Breast epithelium (tissue), 4 donors: ENCODE measurements at regions not wholly inside any gene's neighbourhood (a gene's known extent, or its start where the extent isn't known, plus 50 kb on each side); places are given as distances from the start of the nearest gene placed in this dataset.
A peak's percentile ranks its signal among the peaks of the same experiment; 100 is the strongest.

Experiments
- DNase-seq, 2 donors: peaks; one replicate each; pipeline ENCODE4 v3.0.0-alpha.2; 2019; ENCODE audit warnings: low spot score in 2 of 2
- H3K27ac ChIP-seq, 2 donors: fragments of 200-600 bp; sonication (generic) in 1 of 2; one replicate each; pipeline ENCODE4 v1.5.1; 2016 to 2019; ENCODE audit warnings: mild to moderate bottlenecking in 1 of 2
- H3K27me3 ChIP-seq, 2 donors: fragments of 200-600 bp; sonication (generic) in 1 of 2; one replicate each; pipeline versions ENCODE4 v1.5.1 to v1.6.0; 2017 to 2019; ENCODE audit warnings: control low read depth in 1 of 2, mild to moderate bottlenecking in 1 of 2
- H3K36me3 ChIP-seq: fragments of 200-600 bp; one replicate; pipeline ENCODE4 v1.5.1; 2019
- H3K4me1 ChIP-seq, 2 donors: fragments of 200-600 bp; sonication (generic); one replicate each; pipeline ENCODE4 v1.5.1; 2016 to 2019; ENCODE audit warnings: control low read depth in 1 of 2
- H3K4me3 ChIP-seq, 3 donors: fragments of 200-600 bp; sonication (generic); 1 replicate in 2 of 3; 2 replicates in 1 of 3; pipeline ENCODE4 v1.5.1; 2016 to 2019; ENCODE audit warnings: mild to moderate bottlenecking in 3 of 3, moderate library complexity in 2 of 3
- H3K9me3 ChIP-seq, 2 donors: fragments of 200-600 bp; sonication (generic) in 1 of 2; one replicate each; pipeline ENCODE4 v1.5.1; 2016 to 2019; ENCODE audit warnings: control low read depth in 1 of 2
- POLR2A ChIP-seq: fragments of 450-650 bp; IDR thresholded peaks from one replicate; pipeline ENCODE4 v1.6.1; 2016; ENCODE audit warnings: antibody characterized with exemption, mild to moderate bottlenecking, moderate library complexity
- POLR2AphosphoS5 ChIP-seq, 3 donors: sonication (generic); formaldehyde crosslinking; IDR thresholded peaks; one replicate each; pipeline ENCODE4 v1.6.1; 2017; ENCODE audit warnings: antibody characterized with exemption in 3 of 3
- intact Hi-C: fragments of 100-400 bp; cut with DNase I; formaldehyde crosslinking; loops from one replicate; pipeline ENCODE4 v1.15.1; 2023; ENCODE audit warnings: low total_unique reads
- TF ChIP-seq, protein P1 (sequence below), 3 donors: fragments of 450-650 bp; IDR thresholded peaks; one replicate each; pipeline ENCODE4 v1.5.1; 2016 to 2017; ENCODE audit warnings: antibody characterized with exemption in 3 of 3, mild to moderate bottlenecking in 3 of 3, moderate library complexity in 3 of 3

DNA sequence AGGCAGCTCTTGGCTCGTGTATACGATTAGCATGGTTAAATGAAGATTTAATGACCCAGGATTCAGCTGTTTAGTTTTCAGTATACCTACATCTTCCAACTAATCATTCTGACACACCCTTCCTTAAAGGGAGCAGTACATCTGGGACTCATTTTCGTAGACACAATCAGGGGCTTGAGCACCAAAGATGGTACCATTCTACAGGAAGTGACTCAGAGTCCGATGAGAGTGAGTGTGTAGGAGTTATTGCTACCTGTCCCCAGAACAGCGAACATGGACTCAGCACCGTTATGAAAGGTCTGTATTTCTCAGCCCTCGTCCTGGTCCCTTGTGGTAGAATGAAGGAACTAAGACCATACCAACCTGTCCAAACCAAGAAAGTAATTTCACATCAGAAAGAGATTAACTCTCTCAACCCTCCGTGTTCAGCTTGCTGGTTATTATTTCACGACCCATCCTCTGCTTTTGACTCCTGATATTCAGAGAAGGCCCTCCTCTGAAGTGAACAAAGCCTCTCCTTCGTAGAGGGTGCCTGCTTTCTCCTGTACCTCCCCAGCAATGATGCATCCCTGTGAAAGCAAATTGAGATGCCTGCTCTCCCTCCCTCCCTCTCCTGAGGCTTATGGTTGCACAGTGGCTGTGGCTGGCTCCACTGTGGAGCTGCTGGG is 214.8 kb downstream of the MTX2 start:
- H3K9me3 ChIP-seq, result no peaks in the 10 kb centered on the region
- no peak overlapping the region for H3K27ac ChIP-seq
- no peak for DNase-seq
- no peaks in the 10 kb centered on the region for H3K4me1 ChIP-seq
- H3K36me3 ChIP-seq, result no peaks in the 10 kb centered on the region
- peaks cover 0 to 5% of the 10 kb centered on the region in 2 donors for H3K27me3 ChIP-seq
- intact Hi-C loops, result no loop called here
- TF ChIP-seq POLR2AphosphoS5 (IDR thresholded peaks at IDR 0.05) (no peak), POLR2A (no peak)
- TF ChIP-seq, protein P1, sequence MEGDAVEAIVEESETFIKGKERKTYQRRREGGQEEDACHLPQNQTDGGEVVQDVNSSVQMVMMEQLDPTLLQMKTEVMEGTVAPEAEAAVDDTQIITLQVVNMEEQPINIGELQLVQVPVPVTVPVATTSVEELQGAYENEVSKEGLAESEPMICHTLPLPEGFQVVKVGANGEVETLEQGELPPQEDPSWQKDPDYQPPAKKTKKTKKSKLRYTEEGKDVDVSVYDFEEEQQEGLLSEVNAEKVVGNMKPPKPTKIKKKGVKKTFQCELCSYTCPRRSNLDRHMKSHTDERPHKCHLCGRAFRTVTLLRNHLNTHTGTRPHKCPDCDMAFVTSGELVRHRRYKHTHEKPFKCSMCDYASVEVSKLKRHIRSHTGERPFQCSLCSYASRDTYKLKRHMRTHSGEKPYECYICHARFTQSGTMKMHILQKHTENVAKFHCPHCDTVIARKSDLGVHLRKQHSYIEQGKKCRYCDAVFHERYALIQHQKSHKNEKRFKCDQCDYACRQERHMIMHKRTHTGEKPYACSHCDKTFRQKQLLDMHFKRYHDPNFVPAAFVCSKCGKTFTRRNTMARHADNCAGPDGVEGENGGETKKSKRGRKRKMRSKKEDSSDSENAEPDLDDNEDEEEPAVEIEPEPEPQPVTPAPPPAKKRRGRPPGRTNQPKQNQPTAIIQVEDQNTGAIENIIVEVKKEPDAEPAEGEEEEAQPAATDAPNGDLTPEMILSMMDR (IDR thresholded peaks at IDR 0.05), result no peak
- H3K4me3 ChIP-seq, result no peak overlapping the region

DNA sequence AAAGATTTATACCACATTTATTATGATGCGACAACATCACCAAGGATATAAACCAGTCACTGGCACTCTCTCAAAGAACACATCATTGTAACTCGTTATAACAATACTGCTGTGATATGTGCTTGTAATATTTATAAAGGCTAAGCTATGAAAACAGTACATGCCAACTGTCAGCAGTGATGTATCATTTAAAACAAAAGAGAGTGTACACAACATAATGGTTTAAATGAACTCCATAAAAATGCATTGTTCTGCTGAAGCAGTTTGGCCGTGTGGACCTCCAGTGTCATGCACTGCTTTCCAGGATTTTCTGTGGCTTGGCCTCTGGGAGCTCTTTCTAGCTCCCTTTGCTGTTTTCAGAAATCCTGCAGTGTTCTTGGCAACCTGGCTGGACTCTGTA is 215.6 kb downstream of the MTX2 start:
- Histone ChIP-seq H3K4me3 (no peak overlapping the region), H3K36me3 (no peaks in the 10 kb centered on the region), H3K27me3 (peaks cover 0 to 5% of the 10 kb centered on the region in 2 donors), H3K27ac (no peak overlapping the region), H3K4me1 (no peaks in the 10 kb centered on the region), H3K9me3 (no peaks in the 10 kb centered on the region)
- no peak for DNase-seq
- intact Hi-C loops, result no loop called here
- TF ChIP-seq, protein P1 (IDR thresholded peaks at IDR 0.05), result no peak
- TF ChIP-seq POLR2A, result no peak
- no peak for TF ChIP-seq POLR2AphosphoS5 (IDR thresholded peaks at IDR 0.05)

DNA sequence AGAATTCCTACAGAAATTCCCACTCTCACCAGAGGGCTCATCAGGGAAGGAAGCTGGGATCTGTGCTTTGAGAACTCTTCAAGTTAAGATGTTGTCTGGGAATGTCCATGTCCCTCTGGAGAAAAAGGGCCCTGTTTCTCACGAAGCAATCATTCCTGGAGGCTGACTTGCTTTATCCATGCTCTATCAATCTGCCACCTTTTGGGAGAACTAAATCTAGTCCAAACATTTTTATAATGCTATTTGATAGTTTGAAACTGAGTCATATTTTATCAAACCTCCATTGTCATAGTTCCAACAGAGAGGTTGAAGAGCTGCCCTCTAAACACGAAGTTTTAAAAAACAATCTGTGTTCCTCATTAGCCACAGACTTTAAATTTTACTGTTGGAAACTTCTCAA is 219.2 kb downstream of the MTX2 start:
- DNase-seq, result no peak

DNA sequence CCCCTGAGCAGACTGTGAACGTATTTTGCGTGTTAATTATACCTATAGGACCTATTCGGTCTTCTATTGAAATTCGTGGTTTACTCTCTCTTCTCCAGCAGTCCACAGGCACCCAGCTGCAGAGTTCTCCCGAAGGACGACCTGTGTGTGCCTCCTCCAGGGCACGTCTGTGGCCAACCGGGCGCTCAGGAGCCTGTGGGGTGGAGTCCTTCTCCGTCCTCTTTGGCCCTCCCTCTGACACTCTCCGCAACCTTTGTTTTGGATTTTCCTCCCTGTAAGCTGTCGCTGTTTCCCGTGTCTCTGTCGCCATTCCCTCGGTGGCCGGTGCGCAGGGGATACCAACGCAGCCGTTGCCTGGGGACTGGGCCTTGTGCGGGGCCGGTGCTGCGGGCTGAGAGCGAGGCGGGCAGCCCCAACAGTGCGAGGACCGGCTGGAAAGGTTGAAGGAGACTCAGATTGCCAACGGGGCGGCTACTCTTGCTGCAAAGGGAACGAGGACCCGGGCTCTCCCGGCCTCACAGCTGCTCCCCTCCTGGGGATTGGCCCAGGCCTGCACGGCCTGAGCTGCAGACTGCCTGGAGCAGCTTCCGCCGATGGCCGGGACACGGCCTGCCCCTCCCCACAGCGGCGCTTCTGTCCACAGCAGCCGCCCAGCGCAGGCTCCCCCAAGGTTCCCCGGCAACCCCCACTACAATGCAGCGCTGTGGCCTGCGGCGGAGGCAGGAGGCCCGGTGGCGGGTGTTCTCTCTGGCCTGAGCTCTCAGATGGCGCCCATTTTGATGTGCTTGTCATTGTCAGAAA is 221.0 kb downstream of the MTX2 start:
- Histone ChIP-seq H3K36me3 (no peaks in the 10 kb centered on the region), H3K27ac (peak overlapping the region; percentile 78 to 95)
- DNase-seq, result no peak

More for the DNA sequence above, 219.2 kb downstream of the MTX2 start:
- no peaks in the 10 kb centered on the region for H3K9me3 ChIP-seq
- no peak overlapping the region for H3K4me3 ChIP-seq
- no peaks in the 10 kb centered on the region for H3K36me3 ChIP-seq
- no peaks in the 10 kb centered on the region for H3K4me1 ChIP-seq
- intact Hi-C loops, result no loop called here
- TF ChIP-seq, protein P1 (IDR thresholded peaks at IDR 0.05), result no peak
- TF ChIP-seq POLR2AphosphoS5 (IDR thresholded peaks at IDR 0.05) (no peak), POLR2A (no peak)
- H3K27me3 ChIP-seq, result peaks cover 0 to 12% of the 10 kb centered on the region in 2 donors
- no peak overlapping the region for H3K27ac ChIP-seq

More for the DNA sequence above, 221.0 kb downstream of the MTX2 start:
- TF ChIP-seq, protein P1 (IDR thresholded peaks at IDR 0.05), result no peak
- TF ChIP-seq POLR2AphosphoS5 (IDR thresholded peaks at IDR 0.05) (no peak), POLR2A (no peak)
- H3K27me3 ChIP-seq, result peaks cover 0 to 12% of the 10 kb centered on the region in 2 donors
- peaks cover under 1 to 5% of the 10 kb centered on the region in 2 donors for H3K4me1 ChIP-seq
- peak overlapping the region in 1 of 3 donors; percentile 47 for H3K4me3 ChIP-seq
- intact Hi-C loops, result no loop called here
- no peaks in the 10 kb centered on the region for H3K9me3 ChIP-seq
